NOMO-1 (cell line): ENCODE measurements at regions not wholly inside any gene's neighbourhood (a gene's known extent, or its start where the extent isn't known, plus 50 kb on each side); places are given as distances from the start of the nearest gene placed in this dataset.
"Not testable (repeated sequence)": the region's sequence is repeated elsewhere in the genome, so short reads cannot be mapped to it uniquely, and the experiment has no call there.

Experiments
- DNase-seq, 2 experiments: peaks; one replicate each; lab custom pipeline; 2025; ENCODE audit not compliant: unreplicated experiment in 2 of 2; lab: John Stamatoyannopoulos, UW

GRCh38 chr13:59363947-59364346 is 799.8 kb downstream of the DIAPH3 start:
- no peak for DNase-seq

GRCh38 chr13:59364641-59365085 is 799.1 kb downstream of the DIAPH3 start:
- no peak for DNase-seq

- DNase-seq: no peak
Observed at GRCh38 chr13:59367467-59367866, 796.3 kb downstream of the DIAPH3 start.

GRCh38 chr13:59367904-59368303 is 795.8 kb downstream of the DIAPH3 start:
- DNase-seq: no peak

GRCh38 chr13:59368693-59369092 is 795.0 kb downstream of the DIAPH3 start:
- no peak for DNase-seq

GRCh38 chr13:59371229-59371628 is 792.5 kb downstream of the DIAPH3 start:
- DNase-seq: no peak

- no peak for DNase-seq
Observed at GRCh38 chr13:59373341-59373740, 790.4 kb downstream of the DIAPH3 start.

- DNase-seq: no peak
Observed at GRCh38 chr13:59374691-59375090, 789.0 kb downstream of the DIAPH3 start.

GRCh38 chr13:59384154-59384553 is 779.6 kb downstream of the DIAPH3 start:
- no peak for DNase-seq

GRCh38 chr13:59391696-59392095 is 772.0 kb downstream of the DIAPH3 start:
- DNase-seq: peak; percentile 38 to 79

GRCh38 chr13:59392328-59392727 is 771.4 kb downstream of the DIAPH3 start:
- no peak for DNase-seq

GRCh38 chr13:59394496-59394895 is 769.2 kb downstream of the DIAPH3 start:
- no peak for DNase-seq

GRCh38 chr13:59398127-59398526 is 765.6 kb downstream of the DIAPH3 start:
- no peak for DNase-seq

- DNase-seq: no peak
Observed at GRCh38 chr13:59398661-59399060, 765.1 kb downstream of the DIAPH3 start.

- DNase-seq: no peak
Observed at GRCh38 chr13:59399513-59399912, 764.2 kb downstream of the DIAPH3 start.

- DNase-seq: no peak
Observed at GRCh38 chr13:59404331-59404730, 759.4 kb downstream of the DIAPH3 start.

- not testable (repeated sequence) for DNase-seq
Observed at GRCh38 chr13:59407251-59407650, 756.5 kb downstream of the DIAPH3 start.

- no peak for DNase-seq
Observed at GRCh38 chr13:59408738-59409137, 755.0 kb downstream of the DIAPH3 start.

- no peak for DNase-seq
Observed at GRCh38 chr13:59409211-59409610, 754.5 kb downstream of the DIAPH3 start.

- no peak for DNase-seq
Observed at GRCh38 chr13:59409634-59410200, 754.0 kb downstream of the DIAPH3 start.

- peak; percentile 52 to 76 for DNase-seq
Observed at GRCh38 chr13:59413126-59413525, 750.6 kb downstream of the DIAPH3 start.

GRCh38 chr13:59414006-59414405 is 749.7 kb downstream of the DIAPH3 start:
- DNase-seq: no peak

GRCh38 chr13:59415498-59415897 is 748.2 kb downstream of the DIAPH3 start:
- no peak for DNase-seq
